Astrocyte (in vitro differentiated cells and primary cell): ENCODE measurements at regions not wholly inside any gene's neighbourhood (a gene's known extent, or its start where the extent isn't known, plus 50 kb on each side); places are given as distances from the start of the nearest gene placed in this dataset.

Experiments used
- DNase-seq: peaks from one replicate; pipeline ENCODE4 v3.0.0-alpha.2; 2010; ENCODE audit warnings: low read depth
- FAIRE-seq: peaks from 2 replicates; lab custom pipeline; 2011; peaks lifted over from hg19 to GRCh38; lab: Jason Lieb, UNC
- H2AFZ ChIP-seq: 2 replicates; pipeline ENCODE4 v1.6.0; 2012; ENCODE audit warnings: low read depth, low read length, inconsistent platforms
- H3K27ac ChIP-seq: 2 replicates; pipeline ENCODE4 v1.5.1; 2011; ENCODE audit warnings: low read depth, low read length, inconsistent platforms
- H3K27me3 ChIP-seq: 2 replicates; pipeline ENCODE4 v1.6.0; 2011; ENCODE audit warnings: low read length, inconsistent platforms; ENCODE audit not compliant: insufficient read depth
- H3K36me3 ChIP-seq: 2 replicates; pipeline ENCODE4 v1.5.1; 2011; ENCODE audit warnings: low read length, inconsistent platforms; ENCODE audit not compliant: insufficient read depth
- H3K4me1 ChIP-seq: 2 replicates; pipeline ENCODE4 v1.5.1; 2011; ENCODE audit warnings: low read length, inconsistent platforms; ENCODE audit not compliant: insufficient read depth
- H3K4me2 ChIP-seq: 2 replicates; pipeline ENCODE4 v1.6.0; 2012; ENCODE audit warnings: low read length, inconsistent platforms
- H3K4me3 ChIP-seq: 2 replicates; pipeline ENCODE4 v1.5.1; 2011; ENCODE audit warnings: low read depth, mild to moderate bottlenecking, low read length, inconsistent platforms; ENCODE audit not compliant: insufficient read depth
- H3K79me2 ChIP-seq: 2 replicates; pipeline ENCODE4 v1.6.0; 2012; ENCODE audit warnings: mild to moderate bottlenecking, low read length, inconsistent platforms; ENCODE audit not compliant: insufficient read depth
- H3K9ac ChIP-seq: 2 replicates; pipeline ENCODE4 v1.6.0; 2012; ENCODE audit warnings: mild to moderate bottlenecking, low read length, inconsistent platforms
- H3K9me3 ChIP-seq: 2 replicates; pipeline ENCODE4 v1.5.1; 2012; ENCODE audit warnings: low read depth, mild to moderate bottlenecking, low read length, inconsistent platforms; ENCODE audit not compliant: insufficient read depth
- H4K20me1 ChIP-seq: 2 replicates; pipeline ENCODE4 v1.6.0; 2012; ENCODE audit warnings: low read length, inconsistent platforms; ENCODE audit not compliant: insufficient read depth
- H3K27ac Mint-ChIP-seq: one replicate; pipeline ENCODE4 v1.8.0; 2021; ENCODE audit warnings: mild to moderate bottlenecking, mixed read lengths; ENCODE audit not compliant: unreplicated experiment
- H3K27me3 Mint-ChIP-seq: one replicate; pipeline ENCODE4 v1.8.0; 2021; ENCODE audit warnings: low read depth, mixed read lengths; ENCODE audit not compliant: unreplicated experiment
- H3K36me3 Mint-ChIP-seq: one replicate; pipeline ENCODE4 v1.8.0; 2021; ENCODE audit warnings: low read depth, mixed read lengths; ENCODE audit not compliant: unreplicated experiment
- H3K4me1 Mint-ChIP-seq: one replicate; pipeline ENCODE4 v1.8.0; 2021; ENCODE audit warnings: low read depth, mixed read lengths; ENCODE audit not compliant: unreplicated experiment
- H3K4me3 Mint-ChIP-seq: one replicate; pipeline ENCODE4 v1.8.0; 2021; ENCODE audit warnings: mild to moderate bottlenecking, moderate library complexity, mixed read lengths; ENCODE audit not compliant: unreplicated experiment
- H3K9me3 Mint-ChIP-seq: one replicate; pipeline ENCODE4 v1.8.0; 2021; ENCODE audit warnings: mild to moderate bottlenecking, mixed read lengths; ENCODE audit not compliant: unreplicated experiment
- EZH2 ChIP-seq: IDR thresholded peaks from 2 replicates; pipeline ENCODE4 v1.6.1; 2012; ENCODE audit warnings: mild to moderate bottlenecking, low read length, inconsistent platforms; ENCODE audit not compliant: insufficient read depth
- TF ChIP-seq, protein P1 (sequence below): IDR thresholded peaks from 2 replicates; pipeline ENCODE4 v1.5.1; 2011; ENCODE audit warnings: low read depth, mild to moderate bottlenecking, inconsistent platforms, low read length, moderate library complexity; ENCODE audit not compliant: insufficient read depth

DNA sequence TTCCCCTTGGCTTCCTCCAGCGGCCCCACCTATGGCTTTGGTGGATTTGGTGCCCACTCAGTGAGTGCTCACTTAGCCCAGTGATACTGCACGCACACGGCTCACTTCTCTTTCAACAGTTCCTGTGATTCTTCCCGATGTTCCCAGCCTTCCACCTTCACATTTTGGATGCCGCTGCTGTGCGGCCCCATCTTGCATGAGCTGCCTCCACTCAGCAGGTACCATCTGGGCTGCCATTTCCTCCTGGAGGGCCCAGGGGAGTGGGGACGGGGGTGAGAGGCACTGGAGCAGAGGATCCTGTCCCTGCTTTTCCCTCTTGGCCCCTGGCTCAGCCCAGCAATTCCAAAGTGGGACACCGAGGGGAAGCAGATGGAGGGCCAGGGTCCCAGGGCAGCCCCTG, 323.3 kb upstream of the ZNF32 start:
- Mint-ChIP-seq H3K9me3 (peaks cover 5% of the 10 kb centered on the region), H3K27ac (no peak overlapping the region), H3K4me3 (no peak overlapping the region), H3K4me1 (no peaks in the 10 kb centered on the region), H3K36me3 (no peaks in the 10 kb centered on the region), H3K27me3 (peaks cover 26% of the 10 kb centered on the region)
- Histone ChIP-seq H3K27me3 (no peaks in the 10 kb centered on the region), H2AFZ (no peak overlapping the region), H3K79me2 (no peaks in the 10 kb centered on the region), H3K4me2 (no peak overlapping the region), H3K9ac (no peak overlapping the region), H3K36me3 (no peaks in the 10 kb centered on the region), H3K4me1 (no peaks in the 10 kb centered on the region), H3K27ac (no peak overlapping the region), H4K20me1 (no peaks in the 10 kb centered on the region), H3K9me3 (no peaks in the 10 kb centered on the region), H3K4me3 (no peak overlapping the region)
- TF ChIP-seq EZH2: no peak
- TF ChIP-seq, protein P1, sequence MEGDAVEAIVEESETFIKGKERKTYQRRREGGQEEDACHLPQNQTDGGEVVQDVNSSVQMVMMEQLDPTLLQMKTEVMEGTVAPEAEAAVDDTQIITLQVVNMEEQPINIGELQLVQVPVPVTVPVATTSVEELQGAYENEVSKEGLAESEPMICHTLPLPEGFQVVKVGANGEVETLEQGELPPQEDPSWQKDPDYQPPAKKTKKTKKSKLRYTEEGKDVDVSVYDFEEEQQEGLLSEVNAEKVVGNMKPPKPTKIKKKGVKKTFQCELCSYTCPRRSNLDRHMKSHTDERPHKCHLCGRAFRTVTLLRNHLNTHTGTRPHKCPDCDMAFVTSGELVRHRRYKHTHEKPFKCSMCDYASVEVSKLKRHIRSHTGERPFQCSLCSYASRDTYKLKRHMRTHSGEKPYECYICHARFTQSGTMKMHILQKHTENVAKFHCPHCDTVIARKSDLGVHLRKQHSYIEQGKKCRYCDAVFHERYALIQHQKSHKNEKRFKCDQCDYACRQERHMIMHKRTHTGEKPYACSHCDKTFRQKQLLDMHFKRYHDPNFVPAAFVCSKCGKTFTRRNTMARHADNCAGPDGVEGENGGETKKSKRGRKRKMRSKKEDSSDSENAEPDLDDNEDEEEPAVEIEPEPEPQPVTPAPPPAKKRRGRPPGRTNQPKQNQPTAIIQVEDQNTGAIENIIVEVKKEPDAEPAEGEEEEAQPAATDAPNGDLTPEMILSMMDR: no peak
- no peak for FAIRE-seq
- no peak for DNase-seq

DNA sequence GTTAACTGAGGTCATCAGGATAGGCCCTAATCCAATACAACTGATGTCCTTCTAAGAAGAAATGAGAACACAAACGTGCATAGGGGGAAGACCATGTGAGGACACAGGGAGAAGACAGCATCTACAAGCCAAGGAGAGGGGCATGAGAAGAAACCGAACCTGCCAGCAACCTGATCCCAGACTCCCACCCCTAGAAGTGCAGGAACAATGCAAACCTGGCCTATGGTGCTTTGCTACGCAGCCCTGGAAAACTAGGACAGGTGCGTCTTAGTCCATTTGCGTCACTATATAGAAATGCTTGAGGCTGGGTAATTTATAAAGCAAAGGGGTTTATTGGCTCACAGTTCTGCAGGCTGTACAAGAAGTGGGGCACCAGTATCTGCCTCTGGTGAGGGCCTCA, 322.6 kb upstream of the ZNF32 start:
- Mint-ChIP-seq H3K27me3 (peaks cover 28% of the 10 kb centered on the region), H3K9me3 (peaks cover 5% of the 10 kb centered on the region), H3K4me3 (no peak overlapping the region), H3K27ac (no peak overlapping the region), H3K36me3 (no peaks in the 10 kb centered on the region), H3K4me1 (no peaks in the 10 kb centered on the region)
- H3K27me3 ChIP-seq: no peaks in the 10 kb centered on the region
- no peaks in the 10 kb centered on the region for H3K36me3 ChIP-seq
- H3K4me2 ChIP-seq: no peak overlapping the region
- H3K4me3 ChIP-seq: no peak overlapping the region
- no peaks in the 10 kb centered on the region for H4K20me1 ChIP-seq
- no peak overlapping the region for H3K9ac ChIP-seq
- TF ChIP-seq, protein P1: no peak
- no peak for TF ChIP-seq EZH2
- no peak for DNase-seq
- FAIRE-seq: no peak
- H2AFZ ChIP-seq: no peak overlapping the region
- no peaks in the 10 kb centered on the region for H3K4me1 ChIP-seq
- no peaks in the 10 kb centered on the region for H3K79me2 ChIP-seq
- no peaks in the 10 kb centered on the region for H3K9me3 ChIP-seq
- no peak overlapping the region for H3K27ac ChIP-seq

DNA sequence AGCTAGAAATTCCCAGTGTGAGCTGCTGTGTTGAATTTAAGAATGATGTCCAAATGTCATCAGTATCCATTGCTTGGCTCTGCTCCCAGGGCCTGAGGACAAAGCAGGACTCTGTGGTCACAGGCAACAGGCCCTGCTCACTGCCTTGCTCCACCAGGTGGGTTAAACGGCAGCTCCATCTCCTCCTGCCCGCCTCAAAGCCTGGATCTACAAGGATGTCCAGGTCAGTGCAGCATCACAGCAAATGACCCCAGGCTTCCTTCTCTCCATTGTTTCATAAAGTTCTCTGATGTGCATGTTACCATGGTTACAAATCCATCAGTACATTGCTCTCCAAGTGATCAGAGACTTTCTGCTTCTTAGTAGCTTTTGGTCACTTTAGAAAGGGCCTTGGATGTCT, 322.0 kb upstream of the ZNF32 start:
- H3K27me3 Mint-ChIP-seq: peaks cover 28% of the 10 kb centered on the region
- Histone ChIP-seq H3K27me3 (no peaks in the 10 kb centered on the region), H3K9me3 (no peaks in the 10 kb centered on the region), H4K20me1 (no peaks in the 10 kb centered on the region), H3K79me2 (no peaks in the 10 kb centered on the region), H2AFZ (no peak overlapping the region), H3K9ac (no peak overlapping the region), H3K4me1 (no peaks in the 10 kb centered on the region), H3K27ac (no peak overlapping the region), H3K36me3 (no peaks in the 10 kb centered on the region), H3K4me2 (no peak overlapping the region), H3K4me3 (no peak overlapping the region)
- peaks cover 5% of the 10 kb centered on the region for H3K9me3 Mint-ChIP-seq
- no peaks in the 10 kb centered on the region for H3K36me3 Mint-ChIP-seq
- TF ChIP-seq, protein P1: no peak
- TF ChIP-seq EZH2: no peak
- no peak overlapping the region for H3K4me3 Mint-ChIP-seq
- no peak for FAIRE-seq
- DNase-seq: no peak
- no peak overlapping the region for H3K27ac Mint-ChIP-seq
- no peaks in the 10 kb centered on the region for H3K4me1 Mint-ChIP-seq
